ENCODE measurements at regions not wholly inside any gene's neighbourhood (a gene's known extent, or its start where the extent isn't known, plus 50 kb on each side); places are given as distances from the start of the nearest gene placed in this dataset.
"Not testable (repeated sequence)": the region's sequence is repeated elsewhere in the genome, so short reads cannot be mapped to it uniquely, and the experiment has no call there.

DNA sequence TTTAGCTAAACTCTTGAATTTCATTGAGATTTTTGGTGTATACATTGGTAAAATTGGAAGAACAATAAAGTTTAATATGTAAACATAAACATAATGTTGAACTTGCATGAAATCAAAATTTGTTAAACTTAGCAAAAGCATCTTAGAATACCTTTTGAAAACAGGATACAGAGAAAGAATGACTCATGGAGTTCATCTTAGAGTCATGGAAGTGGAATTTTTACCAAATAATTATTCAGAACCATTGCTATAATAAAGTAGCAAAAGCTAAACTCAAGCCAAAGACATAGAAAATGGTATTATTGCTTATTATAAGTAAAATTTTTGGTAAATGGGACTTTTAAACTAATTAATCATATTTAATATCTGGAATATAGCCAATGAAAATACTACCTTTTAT lies 841.6 kb upstream of the SLC39A10 start:
- DNase-seq (ENCODE audit: low read depth in 2 of 2): no peak

DNA sequence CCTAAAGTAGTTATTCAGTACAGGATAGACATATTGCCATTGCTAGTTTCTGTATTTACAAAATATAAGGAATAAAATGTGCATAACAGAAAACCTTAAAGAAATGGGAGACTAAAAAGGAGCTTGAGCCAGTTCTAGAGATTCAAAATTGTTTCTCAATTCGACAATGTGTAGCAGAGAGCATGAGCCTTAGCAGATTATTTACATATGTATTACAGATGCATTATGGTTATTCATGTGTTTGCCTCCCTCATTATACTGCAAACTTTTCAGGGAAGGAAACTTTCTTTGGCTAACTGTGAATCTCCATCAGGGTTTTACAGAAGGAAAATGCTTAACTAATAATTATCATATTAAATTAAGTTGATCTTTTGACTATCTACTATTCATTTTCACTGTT lies 854.4 kb upstream of the SLC39A10 start:
- DNase-seq (ENCODE audit: low read depth in 2 of 2): no peak

DNA sequence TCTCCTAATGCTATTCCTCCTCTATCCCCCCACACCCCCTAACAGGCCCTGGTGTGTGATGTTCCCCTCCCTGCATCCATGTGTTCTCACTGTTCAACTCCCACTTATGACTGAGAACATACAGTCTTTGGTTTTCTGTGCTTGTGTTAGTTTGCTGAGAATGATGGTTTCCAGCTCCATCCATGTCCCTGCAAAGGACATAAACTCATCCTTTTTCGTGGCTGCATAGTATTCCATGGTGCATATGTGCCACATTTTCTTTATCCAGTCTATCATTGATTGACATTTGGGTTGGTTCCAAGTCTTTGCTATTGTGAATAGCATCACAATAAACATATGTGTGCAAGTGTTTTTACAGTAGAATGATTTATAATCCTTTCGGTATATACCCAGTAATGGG lies 870.0 kb upstream of the SLC39A10 start:
- DNase-seq (ENCODE audit: low read depth in 2 of 2): not testable (repeated sequence)

DNA sequence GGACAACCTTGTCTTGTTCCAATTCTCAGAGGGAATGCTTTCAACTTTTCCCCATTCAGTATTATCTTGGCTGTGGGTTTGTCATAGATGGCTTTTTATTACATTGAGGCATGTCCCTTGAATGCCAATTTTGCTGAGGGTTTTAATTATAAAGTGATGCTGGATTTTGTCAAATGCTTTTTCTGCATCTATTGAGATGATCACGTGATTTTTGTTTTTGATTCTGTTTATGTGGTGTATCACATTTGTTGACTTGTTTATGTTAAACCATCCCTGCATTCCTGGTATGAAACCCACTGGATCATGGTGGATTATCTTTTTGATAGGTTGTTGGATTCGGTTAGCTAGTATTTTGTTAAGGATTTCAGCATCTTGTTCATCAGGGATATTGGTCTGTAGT lies 885.6 kb upstream of the SLC39A10 start:
- not testable (repeated sequence) for DNase-seq (ENCODE audit: low read depth in 2 of 2)

DNA sequence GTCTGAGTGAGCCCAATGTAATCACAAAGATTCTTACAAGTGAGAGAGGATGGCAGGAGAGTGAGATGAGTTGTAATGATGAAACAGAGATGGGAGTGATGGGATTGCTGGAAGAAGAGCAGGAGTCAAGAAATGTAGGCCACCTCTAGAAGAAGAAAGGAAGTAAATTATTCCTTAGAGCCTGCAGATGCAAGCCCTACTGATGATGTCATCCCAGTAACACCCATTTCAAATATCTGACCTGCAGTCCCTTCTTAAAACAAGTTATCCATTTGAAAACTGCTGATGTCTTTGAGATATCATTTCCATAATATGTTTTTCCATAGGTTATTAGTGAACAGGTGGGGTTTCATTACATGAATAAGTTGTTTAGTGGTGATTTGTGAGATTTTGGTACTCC lies 888.0 kb upstream of the SLC39A10 start:
- DNase-seq (ENCODE audit: low read depth in 2 of 2): no peak

DNA sequence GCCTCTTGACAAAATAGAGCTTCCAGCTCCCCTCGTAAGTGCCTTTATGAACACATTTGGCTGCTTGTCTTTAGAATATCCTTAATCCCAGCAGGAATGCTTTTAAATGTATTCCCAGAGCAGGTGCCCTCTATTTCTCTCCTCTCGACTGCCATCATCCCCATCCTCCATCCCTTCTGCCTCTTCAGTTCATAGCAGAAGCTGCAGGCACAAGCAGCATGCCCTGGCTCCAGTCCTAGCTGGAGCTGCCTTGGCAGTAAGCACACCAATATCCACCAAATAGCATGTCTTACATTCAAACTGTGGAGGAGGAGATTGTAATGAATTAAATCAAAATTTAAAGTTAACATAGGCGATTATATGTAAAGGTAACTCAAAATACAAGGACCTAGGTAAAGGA lies 891.3 kb upstream of the SLC39A10 start:
- DNase-seq (ENCODE audit: low read depth in 2 of 2): no peak

DNA sequence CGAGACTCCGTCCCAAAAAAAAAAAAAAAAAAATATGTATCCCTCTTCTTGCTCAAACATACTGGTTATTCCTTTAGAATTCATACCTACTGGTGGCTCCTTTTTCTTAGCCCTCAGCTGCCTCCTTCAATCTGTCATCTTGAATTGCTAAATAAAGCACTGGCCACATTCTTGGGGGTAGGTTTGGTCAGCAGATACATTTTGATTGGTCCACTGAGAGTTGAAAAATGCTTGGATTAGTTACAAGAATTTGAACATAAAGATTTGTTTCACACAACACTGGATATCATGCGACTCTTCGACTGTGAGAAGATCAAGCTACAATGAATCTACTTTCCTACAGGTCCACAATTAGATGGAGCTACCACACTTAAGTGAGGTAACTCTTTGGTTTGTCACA lies 906.1 kb upstream of the SLC39A10 start:
- DNase-seq (ENCODE audit: low read depth in 2 of 2): no peak

DNA sequence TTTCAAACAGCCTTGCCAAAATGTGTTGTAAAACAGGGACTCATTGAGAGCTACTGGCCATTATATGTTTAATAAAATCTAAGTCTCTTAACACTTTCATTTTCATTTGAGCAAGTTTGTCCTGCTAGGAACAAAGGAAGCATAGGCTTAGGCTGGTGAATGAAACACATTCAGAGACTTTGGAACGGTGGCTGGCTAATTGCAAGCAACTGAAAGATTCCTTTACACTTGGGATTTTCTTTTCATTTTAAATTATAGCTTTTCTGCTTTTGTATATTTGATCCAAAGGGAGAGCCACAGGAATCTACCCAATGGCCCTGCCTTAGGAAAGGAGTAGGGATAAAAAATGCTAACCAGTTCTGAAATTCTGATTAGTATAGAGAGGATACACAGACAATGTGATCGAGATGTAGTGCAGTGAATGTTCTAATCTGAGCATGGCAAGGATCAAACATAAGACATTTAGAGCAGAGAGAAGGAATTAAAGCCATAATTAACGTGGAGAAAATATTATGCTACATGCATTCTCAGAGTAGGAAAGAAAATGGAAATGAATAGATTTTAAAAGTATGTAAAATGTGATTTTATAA lies 911.4 kb upstream of the SLC39A10 start:
- no peak for DNase-seq (ENCODE audit: low read depth in 2 of 2)

DNA sequence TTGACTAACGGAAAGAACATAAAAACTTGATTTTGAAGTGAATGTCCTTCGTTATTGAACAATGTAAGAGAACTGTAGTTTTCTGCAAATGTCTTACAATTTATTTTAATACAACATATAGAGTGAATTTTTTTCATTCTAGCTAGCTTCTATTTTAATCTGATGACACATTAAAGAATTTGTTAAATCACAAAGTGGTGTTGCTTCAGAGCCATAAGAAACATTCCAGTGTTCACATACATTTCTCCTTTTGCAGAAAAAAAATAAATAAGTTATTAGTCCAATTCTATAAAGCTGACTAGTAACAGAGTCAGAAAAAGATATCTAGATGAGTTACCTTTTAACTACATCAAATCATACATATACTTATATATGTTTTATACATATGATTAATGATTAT lies 914.3 kb upstream of the SLC39A10 start:
- DNase-seq (ENCODE audit: low read depth in 2 of 2): no peak

DNA sequence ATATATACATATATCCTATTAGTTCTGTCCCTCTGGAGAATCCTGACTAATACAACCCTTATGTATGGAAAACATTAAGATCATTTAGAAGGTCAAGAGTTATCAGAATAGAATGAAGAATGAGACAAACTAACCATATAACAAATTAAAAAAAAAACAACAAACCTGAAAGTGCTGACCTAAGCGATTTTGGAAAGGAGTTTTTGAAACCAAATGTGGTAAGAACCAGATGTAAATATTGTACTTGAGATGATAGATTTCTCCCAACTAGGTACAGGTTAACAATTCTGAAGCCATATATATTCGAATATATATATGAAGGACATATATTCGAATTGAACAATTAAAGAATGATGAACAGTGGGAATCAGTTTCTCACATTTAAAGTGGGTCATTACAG lies 917.8 kb upstream of the SLC39A10 start:
- DNase-seq (ENCODE audit: low read depth in 2 of 2): no peak

DNA sequence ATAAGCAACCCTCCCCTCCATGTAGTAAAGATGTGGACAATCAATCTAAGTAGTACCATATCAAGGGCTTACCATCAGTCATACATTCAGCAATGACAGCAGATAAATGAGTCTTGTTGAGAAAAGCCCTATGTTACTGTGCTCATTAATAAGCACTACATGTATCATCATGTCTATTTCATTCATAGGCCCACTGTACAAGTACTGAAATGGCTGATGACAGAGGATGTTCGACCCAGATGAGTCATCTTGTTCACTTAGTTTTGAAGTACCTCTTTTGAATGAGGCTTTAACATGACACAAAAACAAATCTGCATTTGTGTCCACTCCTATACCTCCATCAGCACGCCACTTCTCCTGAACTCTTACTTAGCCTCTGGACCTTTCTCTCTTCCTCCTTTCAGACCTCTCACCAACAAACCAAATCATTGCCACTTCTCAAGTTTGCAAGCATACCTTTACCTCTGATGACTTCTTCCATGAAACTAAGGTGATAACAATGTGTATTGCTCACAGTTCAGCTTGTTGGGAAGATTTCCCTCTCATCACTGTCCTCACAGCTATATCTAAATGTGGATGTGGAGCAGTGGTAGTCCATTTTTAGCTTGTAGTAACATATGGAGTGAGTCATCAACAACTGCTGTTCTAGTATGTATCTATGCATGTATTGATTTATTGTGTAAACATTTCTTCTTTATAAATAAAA lies 921.0 kb upstream of the SLC39A10 start:
- DNase-seq (ENCODE audit: low read depth in 2 of 2): no peak

DNA sequence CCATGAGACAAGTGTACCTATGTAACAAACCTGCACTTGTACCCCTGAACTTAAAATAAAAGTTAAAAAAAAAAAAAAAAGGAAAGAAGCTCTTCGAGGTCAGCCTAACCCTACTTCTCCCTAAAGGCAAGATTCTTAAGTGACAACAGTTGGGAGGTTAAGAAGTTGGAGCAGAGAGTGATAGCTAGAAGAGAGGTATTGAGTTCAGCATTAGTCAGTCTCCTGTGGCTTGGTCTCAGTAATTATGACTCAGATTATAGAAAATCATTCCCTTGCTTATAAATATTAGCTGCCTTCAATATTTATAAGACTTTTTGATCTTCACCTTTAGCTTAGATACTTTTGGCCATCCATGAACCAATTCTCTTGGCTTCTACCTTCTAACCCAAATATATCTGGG lies 926.8 kb upstream of the SLC39A10 start:
- DNase-seq (ENCODE audit: low read depth in 2 of 2): no peak

DNA sequence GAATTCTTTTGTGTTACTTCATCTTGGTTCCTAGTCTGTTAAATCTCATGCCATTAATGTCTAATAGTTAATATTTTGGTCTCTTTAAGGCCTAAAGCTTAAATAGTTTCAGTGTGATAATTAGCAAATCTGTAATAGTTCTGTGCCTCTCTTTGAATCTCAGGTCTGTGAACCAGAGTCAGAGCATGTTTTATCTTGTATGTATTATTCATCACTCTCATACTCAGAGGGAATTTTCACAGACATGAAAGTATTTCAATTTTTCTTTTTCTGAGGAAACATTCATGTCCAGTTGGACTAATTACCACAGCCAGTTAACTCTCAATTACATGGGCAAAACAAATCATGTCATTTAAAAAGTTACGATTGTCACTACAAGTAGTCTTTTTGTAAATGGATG lies 931.9 kb upstream of the SLC39A10 start:
- no peak for DNase-seq (ENCODE audit: low read depth in 2 of 2)

DNA sequence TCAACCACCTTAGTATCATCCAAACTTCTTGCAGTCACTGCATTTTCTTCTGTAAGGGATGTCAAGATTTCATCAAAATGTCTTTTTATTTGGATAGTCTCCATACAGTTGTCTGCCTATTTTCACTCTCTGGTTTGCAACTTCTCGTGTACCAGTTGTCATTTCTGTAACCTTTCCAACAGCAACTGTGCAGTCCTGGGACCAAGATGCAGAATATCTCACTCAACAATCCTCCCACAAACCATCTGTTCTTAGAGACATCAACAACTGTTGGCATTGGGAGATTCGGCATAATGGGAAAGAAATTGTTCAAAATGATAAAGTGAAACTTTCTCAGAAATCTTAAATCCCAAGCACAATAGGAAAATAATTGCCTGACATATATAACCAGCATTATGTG lies 933.6 kb upstream of the SLC39A10 start:
- no peak for DNase-seq (ENCODE audit: low read depth in 2 of 2)

DNA sequence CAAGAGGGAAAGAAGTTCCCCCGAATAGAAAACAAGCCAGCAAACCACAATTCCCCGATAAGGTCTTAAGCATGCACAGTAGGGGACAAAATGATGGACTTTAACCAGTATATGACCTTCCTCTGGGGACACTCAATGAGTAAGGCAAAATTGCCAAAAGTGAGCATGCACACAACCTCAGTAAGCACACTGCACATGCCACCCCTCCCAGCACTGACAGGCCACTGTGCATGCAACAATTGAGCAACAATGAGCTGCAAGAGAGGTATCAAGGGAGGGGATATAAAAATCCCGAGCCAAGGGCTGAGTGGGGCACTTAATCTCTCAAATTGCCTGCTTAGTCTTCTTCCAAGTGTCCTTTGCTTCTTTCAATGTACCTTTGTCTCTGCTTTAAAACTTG lies 935.8 kb upstream of the SLC39A10 start:
- DNase-seq (ENCODE audit: low read depth in 2 of 2): no peak

DNA sequence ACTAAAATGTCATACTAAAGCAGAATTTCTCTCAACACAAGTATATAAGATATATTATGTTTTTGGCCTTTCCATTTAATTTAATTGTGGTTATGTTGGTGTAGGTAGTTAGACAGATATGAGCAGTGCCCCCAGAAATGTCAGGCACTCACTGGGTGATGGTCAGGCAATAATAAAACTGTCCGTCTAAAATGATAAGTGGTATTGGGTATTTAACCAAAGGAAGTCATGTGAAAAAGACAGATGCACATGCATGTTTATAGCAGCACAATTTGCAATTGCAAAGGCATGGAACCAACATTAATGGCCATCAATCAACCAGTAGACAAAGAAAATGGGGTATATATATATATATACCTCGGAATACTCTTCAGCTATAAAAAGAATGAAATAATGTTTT lies 936.6 kb upstream of the SLC39A10 start:
- DNase-seq (ENCODE audit: low read depth in 2 of 2): no peak

DNA sequence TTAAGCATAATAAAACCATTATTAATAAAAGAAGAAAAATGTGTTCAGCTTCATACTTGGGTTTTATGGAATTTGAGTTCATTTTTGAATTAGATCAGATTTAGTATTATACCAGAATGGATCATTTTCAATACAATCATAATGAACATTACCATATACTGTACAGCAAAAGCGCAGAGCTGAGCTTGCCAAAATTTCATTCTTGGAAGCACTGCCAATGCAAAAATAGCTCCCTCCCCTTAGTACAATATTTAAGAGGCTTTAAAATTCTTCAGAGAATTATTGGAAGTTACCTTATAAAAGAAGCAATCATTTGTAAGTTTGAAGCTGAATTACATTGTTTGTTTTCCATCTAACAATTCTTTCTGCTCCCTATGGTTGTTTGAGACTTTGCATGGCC lies 938.1 kb upstream of the SLC39A10 start:
- no peak for DNase-seq (ENCODE audit: low read depth in 2 of 2)

DNA sequence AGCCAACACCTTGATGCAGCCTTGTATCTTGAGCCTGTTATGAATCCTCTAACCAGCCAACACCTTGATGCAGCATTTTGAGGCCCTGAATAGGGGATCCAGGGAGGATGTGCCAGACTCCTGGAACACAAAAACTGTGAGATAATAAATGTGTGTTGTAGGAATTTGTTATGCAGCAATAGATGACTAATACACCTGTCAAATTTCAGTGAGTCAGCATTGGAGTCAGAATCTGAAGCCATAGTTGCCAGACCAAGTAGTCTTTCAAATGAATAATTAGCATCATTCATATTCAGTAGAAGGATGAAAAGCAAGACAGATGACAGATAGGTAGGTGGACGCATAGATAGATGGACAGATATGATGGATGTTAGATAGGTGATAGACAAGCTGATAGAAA lies 942.5 kb upstream of the SLC39A10 start:
- DNase-seq (ENCODE audit: low read depth in 2 of 2): no peak

DNA sequence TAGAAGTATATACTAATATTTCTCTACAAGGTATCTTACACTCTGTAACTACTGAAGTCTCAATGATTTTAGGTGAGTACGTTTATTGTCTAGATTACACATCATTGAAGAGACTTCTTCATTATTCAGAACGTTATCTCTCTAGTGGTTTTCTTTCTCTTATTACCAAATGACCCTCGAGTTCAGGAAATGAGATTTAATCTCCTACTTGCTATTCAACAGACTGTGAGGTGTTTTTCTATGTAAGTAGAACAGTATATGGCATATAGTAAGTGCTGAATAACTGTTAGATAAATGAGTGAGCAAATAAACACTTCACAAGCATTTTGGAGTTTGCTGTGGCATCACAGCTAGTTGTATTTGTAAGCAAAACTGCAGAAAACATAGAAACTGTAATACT lies 947.2 kb upstream of the SLC39A10 start:
- no peak for DNase-seq (ENCODE audit: low read depth in 2 of 2)

DNA sequence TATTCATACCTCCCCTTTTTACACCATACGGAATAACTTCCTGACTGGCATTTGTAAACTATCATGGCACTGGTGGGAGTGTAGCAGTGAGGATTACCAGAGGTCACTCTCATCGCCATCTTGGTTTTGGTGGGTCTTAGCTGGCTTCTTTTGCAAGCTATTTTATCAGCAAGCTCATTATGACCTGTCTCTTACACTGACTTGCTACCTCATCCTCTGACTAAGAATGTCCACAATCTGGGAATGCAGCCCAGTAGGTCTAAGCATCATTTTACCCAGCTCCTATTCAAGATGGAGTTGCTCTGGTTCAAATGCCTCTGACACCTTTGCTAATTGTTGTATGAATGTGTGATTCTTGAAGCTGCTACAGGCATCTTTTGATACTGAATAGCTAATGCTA lies 950.8 kb upstream of the SLC39A10 start:
- DNase-seq (ENCODE audit: low read depth in 2 of 2): no peak

DNA sequence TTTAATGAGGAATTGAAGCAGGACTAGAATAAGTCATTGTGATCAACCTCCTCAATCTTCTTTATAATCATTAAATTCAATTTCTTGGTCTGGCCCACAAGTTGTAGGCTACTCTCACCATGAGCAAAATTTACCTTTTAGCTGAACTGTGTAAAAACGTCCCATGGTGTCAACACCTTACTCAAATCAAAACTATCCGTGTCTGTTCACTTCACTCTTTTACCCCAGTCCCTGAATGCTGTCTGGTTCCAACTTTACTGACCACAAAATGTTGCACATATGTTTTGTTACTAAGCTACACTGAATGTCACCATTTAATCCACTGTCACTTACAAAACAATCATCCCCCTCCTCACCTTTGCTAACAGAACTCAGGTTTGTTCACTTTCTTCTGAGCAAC lies 951.6 kb upstream of the SLC39A10 start:
- no peak for DNase-seq (ENCODE audit: low read depth in 2 of 2)

DNA sequence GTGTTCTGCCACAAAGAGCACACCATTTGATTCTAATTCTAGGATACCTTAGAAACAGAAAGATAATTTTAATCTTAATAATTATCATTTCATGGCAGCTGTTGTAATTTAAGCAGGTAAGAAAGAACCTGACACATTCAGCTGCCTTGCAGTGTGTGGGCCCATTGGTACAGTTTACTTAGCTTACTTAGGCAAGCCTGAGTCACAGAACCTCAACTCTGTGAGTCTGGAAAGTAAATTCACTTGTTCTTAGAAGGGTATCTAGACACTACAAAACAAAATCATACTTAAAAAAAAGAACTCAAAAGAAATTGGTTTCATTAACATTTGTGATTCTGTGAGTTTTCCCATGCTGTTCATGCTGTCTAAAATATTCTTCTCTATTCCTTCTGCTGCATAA lies 956.3 kb upstream of the SLC39A10 start:
- no peak for DNase-seq (ENCODE audit: low read depth in 2 of 2)

DNA sequence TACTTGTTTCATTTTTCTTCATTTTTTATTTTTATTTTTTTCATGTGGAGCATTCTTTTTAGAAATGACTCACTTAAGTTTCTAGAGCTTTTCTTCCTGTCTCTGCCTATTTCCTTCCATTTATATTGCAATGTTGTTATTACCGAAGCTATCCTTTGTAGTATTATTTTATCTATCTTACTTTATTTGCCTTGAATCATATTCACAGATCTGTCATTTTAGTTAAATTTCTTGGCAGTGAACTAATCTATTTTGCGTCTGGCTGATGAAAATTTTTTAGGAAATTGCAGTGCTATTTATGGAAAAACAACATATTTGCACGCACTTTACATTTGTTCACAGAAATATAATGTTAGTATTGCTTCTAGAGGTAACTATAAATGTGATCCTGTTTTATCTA lies 956.9 kb upstream of the SLC39A10 start:
- DNase-seq (ENCODE audit: low read depth in 2 of 2): no peak

DNA sequence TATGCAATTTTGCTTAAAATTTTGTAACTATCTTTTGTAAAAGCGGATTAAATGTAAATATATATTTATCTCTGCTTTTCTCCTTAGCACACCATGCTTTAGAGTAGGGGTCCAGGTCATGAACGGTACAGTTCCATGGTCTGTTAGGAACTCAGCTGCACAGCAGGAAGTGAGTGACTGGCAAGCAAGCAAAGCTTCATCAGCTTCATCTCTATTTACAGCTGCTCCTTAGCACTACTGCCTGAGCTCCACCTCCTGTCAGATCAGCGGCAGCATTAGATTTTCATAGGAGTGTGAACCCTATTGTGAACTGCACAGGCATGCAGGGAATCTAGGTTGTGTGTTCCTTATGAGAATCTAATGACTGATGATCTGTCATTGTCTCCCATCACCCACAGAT lies 959.0 kb upstream of the SLC39A10 start:
- DNase-seq (ENCODE audit: low read depth in 2 of 2): no peak
